ENCODE measurements at regions not wholly inside any gene's neighbourhood (a gene's known extent, or its start where the extent isn't known, plus 50 kb on each side); places are given as distances from the start of the nearest gene placed in this dataset.
A peak's percentile ranks its signal among the peaks of the same experiment; 100 is the strongest.

DNA sequence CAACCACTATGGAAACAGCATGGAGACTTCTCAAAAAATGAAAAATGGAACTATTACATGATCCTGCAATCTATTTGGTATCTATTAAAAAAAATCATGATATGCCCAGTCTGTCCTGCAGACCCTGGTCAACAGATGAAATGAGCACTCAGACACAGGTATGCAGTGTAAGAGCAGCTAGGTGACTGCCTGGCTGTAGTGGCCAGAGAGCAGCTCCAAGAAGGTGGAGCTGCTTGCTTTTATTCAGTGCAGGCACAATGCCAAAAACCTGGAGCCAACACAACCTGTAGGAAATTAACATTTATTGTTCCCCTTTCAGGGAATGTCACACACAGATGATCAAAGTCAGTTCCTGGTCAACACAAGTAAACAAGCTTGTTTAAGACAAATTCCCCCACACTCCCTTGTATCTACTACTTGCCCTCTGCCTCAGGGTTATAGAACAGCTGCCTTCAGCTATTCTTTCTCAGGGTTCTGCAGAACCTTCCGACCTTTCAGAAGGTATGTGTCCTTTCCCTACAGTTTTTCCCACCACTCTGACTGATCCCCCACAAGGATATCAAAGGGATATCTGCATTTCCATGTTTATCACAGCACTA lies 933.7 kb upstream of the SLITRK5 start:
- no peak for DNase-seq (ENCODE audit: low spot score)

- no peak for DNase-seq (ENCODE audit: low spot score)
These were observed 929.3 kb upstream of the SLITRK5 start for GRCh38 chr13:86741762-86742285.

GRCh38 chr13:86757236-86757978 lies 913.8 kb upstream of the SLITRK5 start:
- no peak for DNase-seq (ENCODE audit: low spot score)

DNA sequence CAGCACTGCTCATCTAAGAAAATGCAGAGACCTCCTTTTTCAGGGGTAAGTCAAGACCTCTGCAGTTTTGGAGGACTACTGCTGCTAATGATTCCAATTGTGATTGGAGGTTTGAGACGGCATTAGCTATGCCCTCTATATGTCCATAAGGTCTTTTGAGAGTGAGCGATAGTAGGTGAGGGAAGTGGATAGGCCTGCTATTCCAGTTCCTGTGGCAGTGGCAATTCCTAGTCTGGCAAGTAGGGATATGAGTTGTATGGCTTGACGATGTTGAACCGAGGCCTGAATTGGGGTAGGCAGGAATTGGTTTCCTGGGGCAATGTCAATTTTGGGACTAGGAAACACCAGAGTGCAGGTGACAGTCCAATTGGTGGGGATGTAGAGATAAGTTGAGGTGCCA lies 913.1 kb upstream of the SLITRK5 start:
- DNase-seq (ENCODE audit: low spot score): no peak

GRCh38 chr13:86760620-86761019 lies 910.6 kb upstream of the SLITRK5 start:
- DNase-seq (ENCODE audit: low spot score): no peak

DNA sequence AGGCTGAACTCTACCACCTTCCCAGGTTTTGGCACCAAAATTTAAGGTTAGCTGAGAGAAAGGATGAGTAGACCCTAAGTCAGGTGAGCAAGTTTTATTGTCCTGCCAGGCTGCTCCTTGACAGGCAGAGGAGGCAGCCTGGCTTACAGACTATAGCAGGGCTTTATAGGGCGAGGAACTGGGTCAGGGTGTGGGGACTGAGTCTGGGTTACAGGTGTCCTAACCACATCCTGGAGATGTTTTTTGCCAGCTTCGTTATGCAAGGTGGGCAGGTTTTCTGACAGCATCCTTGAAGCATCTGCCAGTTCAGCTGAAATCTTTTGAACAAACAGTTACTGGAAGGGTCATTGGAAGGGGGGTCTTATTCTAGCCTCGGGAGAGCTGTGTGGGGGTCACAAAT lies 905.7 kb upstream of the SLITRK5 start:
- DNase-seq (ENCODE audit: low spot score): no peak

GRCh38 chr13:86788616-86789015 lies 882.6 kb upstream of the SLITRK5 start:
- no peak for DNase-seq (ENCODE audit: low spot score)

DNA sequence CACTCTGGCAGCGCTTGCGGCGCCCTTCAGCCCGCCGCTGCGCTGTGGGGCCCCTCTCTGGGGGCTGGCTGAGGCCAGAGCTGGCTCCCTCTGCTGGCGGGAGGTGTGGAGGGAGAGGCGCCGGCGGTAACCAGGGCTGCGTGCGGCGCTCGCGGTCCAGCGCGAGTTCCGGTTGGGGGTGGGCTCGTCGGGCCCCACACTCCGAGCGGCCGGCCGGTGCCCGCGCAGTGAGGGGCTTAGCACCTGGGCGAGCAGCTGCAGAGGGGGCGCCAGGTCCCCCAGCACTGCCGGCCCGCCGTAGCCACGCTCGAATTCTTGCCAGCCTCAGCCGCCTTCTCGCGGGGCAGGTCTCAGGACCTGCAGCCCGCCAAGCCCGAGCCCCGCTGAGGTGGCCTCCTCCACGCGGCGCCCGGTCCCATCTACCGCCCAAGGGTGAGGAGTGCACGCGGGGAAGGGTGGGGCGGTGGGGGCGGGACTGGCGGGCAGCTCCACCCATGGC lies 879.0 kb upstream of the SLITRK5 start:
- no peak for DNase-seq (ENCODE audit: low spot score)

DNA sequence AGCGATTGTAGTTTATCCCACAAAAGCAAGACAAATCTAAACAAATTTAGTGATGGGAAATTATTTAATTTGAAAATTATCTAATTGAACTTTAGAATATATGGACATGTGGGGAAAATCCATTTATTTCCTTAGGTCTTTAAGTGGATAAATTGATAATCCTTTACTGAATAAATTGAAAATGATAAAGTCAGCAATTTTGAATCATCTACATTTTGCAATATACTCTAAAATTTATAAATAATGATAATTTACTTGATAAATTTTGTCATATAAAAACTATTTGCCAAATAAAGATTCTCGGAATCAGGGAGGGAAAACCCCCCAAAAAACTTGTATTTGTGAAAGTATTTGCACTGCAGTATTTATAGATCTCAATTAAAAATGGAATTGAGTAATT lies 875.3 kb upstream of the SLITRK5 start:
- DNase-seq (ENCODE audit: low spot score): no peak

DNA sequence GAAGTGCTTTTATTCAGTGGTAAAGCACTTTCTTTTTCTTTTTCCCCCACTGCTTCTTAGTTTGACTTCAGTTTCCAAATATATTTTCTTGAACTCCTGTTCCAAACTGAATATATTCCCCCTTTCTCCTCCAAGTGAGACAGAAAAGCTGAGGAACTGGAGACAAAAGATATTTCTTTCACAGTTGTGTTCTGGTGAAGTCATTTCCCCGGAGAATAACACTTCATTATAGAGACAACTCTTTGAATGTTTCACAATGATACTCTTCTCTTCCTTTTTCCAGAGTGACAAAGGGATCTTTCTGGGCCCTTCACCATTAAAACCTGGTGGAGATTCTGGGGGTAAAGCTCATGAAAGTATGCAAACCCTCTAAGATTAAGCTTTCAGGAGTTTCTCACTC lies 860.8 kb upstream of the SLITRK5 start:
- DNase-seq (ENCODE audit: low spot score): no peak

DNA sequence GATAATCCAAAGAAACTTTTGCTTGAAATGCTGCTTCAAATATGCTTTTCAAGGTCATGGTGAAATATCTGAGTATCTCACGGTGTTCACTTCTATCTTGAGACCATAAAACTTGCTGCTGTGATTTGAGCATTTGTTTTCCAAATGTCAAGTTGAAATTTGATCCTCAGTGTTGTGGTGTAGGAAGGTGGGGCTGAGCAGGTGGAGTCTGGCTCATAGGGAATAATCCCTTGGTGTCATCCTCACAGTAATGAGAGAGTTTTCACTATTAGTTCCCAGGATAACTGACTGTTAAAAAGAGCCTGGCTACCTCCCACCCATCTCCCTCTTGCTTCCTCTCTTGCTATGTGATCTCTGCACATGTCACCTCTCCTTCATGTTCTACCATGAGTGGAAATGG lies 858.0 kb upstream of the SLITRK5 start:
- DNase-seq (ENCODE audit: low spot score): no peak

- DNase-seq (ENCODE audit: low spot score): no peak
These were observed 845.8 kb upstream of the SLITRK5 start for GRCh38 chr13:86825410-86825809.

GRCh38 chr13:86826232-86826631 lies 844.9 kb upstream of the SLITRK5 start:
- DNase-seq (ENCODE audit: low spot score): no peak

DNA sequence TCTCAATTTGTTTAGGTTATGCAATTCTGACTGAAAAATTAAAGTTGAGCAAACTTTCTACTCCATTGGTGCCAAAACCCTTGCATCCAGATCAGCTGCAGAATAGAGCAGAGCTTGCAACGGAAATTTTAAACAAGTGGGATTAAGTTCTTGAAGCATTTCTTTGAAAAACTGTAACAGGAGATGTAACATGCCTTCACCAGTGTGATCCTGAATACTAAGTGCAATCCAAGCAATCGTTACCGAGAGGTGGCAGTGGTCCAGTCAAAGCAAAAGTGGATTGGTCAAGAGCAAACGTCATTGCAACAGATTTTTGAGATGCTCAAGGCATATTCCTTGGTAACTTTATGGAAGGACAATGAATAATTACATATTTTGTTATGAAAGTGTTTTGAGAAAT lies 841.1 kb upstream of the SLITRK5 start:
- no peak for DNase-seq (ENCODE audit: low spot score)

GRCh38 chr13:86831084-86831483 lies 840.1 kb upstream of the SLITRK5 start:
- no peak for DNase-seq (ENCODE audit: low spot score)

GRCh38 chr13:86838411-86839120 lies 832.6 kb upstream of the SLITRK5 start:
- no peak for DNase-seq (ENCODE audit: low spot score)

DNA sequence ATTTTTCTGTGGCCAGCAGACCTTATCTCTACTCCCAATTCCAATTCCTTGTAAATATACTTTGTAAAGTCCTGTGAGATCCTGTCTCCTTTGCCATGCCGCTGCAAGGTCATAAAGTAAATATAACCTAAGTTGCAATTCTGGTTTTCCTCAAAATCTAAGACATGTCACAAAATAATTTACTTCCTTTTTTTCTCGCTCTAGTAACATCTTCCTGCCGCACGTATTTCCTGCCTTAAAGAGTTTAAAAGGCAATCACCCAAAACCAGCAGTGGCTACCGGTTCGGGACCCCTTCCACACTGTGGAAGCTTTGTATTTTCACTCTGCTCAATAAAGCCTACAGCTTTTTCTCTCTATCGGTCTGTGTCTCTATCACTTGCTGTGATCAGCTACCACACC lies 832.0 kb upstream of the SLITRK5 start:
- DNase-seq (ENCODE audit: low spot score): no peak

DNA sequence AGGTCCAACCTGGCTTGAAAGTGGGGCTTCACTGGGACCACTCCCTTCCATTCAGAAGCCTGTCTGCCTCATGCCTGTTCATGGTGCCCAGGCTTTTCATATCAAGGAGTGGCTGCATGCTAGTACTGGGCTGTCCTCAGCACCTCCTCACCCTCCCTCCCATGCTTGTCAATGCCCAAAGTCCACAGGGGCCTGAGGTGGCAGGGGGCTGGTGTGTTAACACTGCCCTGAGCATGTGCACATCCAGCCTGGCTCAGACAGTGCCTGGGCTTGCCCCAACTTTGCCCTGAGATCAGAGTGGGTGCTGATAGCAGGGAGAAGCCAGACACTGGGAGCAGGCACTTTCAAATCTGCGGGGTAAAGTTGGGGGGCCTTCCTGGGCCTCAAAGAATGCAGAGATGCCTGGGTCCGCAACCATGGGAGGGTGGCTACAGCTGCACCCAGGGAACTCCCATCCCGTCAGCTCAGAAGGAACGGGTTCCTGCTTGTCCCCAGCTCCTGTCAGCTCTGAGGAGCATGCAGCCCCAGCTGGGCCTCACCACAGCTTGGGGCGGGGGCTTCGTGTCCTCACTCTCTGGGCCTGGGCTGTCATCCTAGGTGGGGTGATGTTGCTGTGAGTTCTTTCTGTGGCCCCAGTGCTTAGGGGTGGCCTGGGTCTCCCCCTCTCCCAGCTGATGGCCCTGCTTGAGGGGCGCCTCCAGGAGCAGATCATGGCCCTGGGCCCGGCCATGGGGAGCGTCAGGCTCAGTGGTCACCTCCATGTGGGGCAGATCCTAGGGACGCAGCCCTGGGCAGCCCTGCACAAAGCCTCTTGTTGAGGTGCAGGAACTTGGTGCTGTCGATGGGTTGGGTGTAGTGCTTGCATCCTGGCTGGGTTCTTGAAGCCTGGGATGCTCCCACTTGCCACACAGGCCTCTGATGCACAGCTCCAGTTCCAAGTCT lies 830.6 kb upstream of the SLITRK5 start:
- DNase-seq (ENCODE audit: low spot score): no peak

GRCh38 chr13:86841264-86841663 lies 829.9 kb upstream of the SLITRK5 start:
- no peak for DNase-seq (ENCODE audit: low spot score)

- DNase-seq (ENCODE audit: low spot score): peak; percentile 3
These were observed 824.7 kb upstream of the SLITRK5 start for GRCh38 chr13:86846501-86846900.

GRCh38 chr13:86848716-86849115 lies 822.5 kb upstream of the SLITRK5 start:
- DNase-seq (ENCODE audit: low spot score): no peak

DNA sequence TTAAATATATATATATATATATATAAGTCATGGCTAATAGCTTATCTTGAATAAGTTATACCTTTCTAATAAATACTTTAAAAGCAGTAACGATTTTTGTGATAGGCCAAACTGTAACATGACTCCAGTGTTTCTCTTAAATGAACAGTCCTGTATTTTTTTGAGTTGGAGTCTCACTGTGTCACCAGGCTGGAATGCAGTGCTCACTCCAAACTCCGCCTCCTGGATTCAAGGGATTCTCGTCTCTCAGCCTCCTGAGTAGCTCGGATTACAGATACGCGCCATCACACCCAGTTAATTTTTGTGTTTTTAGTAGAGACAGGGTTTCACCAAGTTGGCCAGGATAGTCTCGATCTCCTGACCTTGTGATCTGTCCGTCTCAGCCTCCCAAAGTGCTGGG lies 814.2 kb upstream of the SLITRK5 start:
- peak; percentile 73 for DNase-seq (ENCODE audit: low spot score)
